ENCODE measurements at regions not wholly inside any gene's neighbourhood (a gene's known extent, or its start where the extent isn't known, plus 50 kb on each side); places are given as distances from the start of the nearest gene placed in this dataset.

GRCh38 chr12:25843976-25844375 lies 114.5 kb upstream of the RASSF8 start:
- H3K27me3 ChIP-seq (replicated peaks in 1 of 7), result no peaks in the 10 kb centered on the region
- WGBS, 5 donors, result 52 to 60% (median 54%) methylated on average over 2 of the region's 2 CpGs
- no peaks in the 10 kb centered on the region for H3K4me1 ChIP-seq
- intact Hi-C loops (cut with DNase I; ENCODE audit: low total_unique reads), result no loop called here
- no peaks in the 10 kb centered on the region for H3K36me3 ChIP-seq
- no peak overlapping the region for H3K4me3 ChIP-seq
- no peaks in the 10 kb centered on the region for H3K9me3 ChIP-seq
- no peak for TF ChIP-seq CTCF (IDR thresholded peaks at IDR 0.05 in 8 of 11, conservative IDR thresholded peaks at IDR 0.05 in 3 of 11)
- no peak for TF ChIP-seq POLR2A (IDR thresholded peaks at IDR 0.05)
- TF ChIP-seq POLR2AphosphoS5 (IDR thresholded peaks at IDR 0.05), result no peak
- H3K27ac ChIP-seq, result no peak overlapping the region
- DNase-seq, result no peak

GRCh38 chr12:25845415-25845814 lies 113.1 kb upstream of the RASSF8 start:
- WGBS, 5 donors, result 84 to 94% (median 93%) methylated on average over 3 of the region's 3 CpGs
- Histone ChIP-seq H3K27ac (no peak overlapping the region), H3K9me3 (no peaks in the 10 kb centered on the region), H3K4me1 (no peaks in the 10 kb centered on the region), H3K27me3 (replicated peaks in 1 of 7) (peaks cover 0 to 6% (median 0%) of the 10 kb centered on the region in 7 donors), H3K4me3 (no peak overlapping the region), H3K36me3 (no peaks in the 10 kb centered on the region)
- DNase-seq, result no peak
- intact Hi-C loops (cut with DNase I; ENCODE audit: low total_unique reads), result no loop called here
- no peak for TF ChIP-seq POLR2A (IDR thresholded peaks at IDR 0.05)
- no peak for TF ChIP-seq CTCF (IDR thresholded peaks at IDR 0.05 in 8 of 11, conservative IDR thresholded peaks at IDR 0.05 in 3 of 11)
- TF ChIP-seq POLR2AphosphoS5 (IDR thresholded peaks at IDR 0.05), result no peak

- H3K9me3 ChIP-seq, result no peaks in the 10 kb centered on the region
- no peak overlapping the region for H3K27ac ChIP-seq
- no peaks in the 10 kb centered on the region for H3K36me3 ChIP-seq
- intact Hi-C loops (cut with DNase I; ENCODE audit: low total_unique reads), result no loop called here
- TF ChIP-seq POLR2AphosphoS5 (IDR thresholded peaks at IDR 0.05), result no peak
- TF ChIP-seq CTCF (IDR thresholded peaks at IDR 0.05 in 8 of 11, conservative IDR thresholded peaks at IDR 0.05 in 3 of 11), result no peak
- no peak for TF ChIP-seq POLR2A (IDR thresholded peaks at IDR 0.05)
- no peak for DNase-seq
- no peaks in the 10 kb centered on the region for H3K4me1 ChIP-seq
- no peak overlapping the region for H3K4me3 ChIP-seq
- peaks cover 0 to 6% (median 0%) of the 10 kb centered on the region in 7 donors for H3K27me3 ChIP-seq (replicated peaks in 1 of 7)
Observed at GRCh38 chr12:25852792-25853191, 105.7 kb upstream of the RASSF8 start.

- no peak for TF ChIP-seq CTCF (IDR thresholded peaks at IDR 0.05 in 8 of 11, conservative IDR thresholded peaks at IDR 0.05 in 3 of 11)
- no peak for TF ChIP-seq POLR2A (IDR thresholded peaks at IDR 0.05)
- TF ChIP-seq POLR2AphosphoS5 (IDR thresholded peaks at IDR 0.05), result no peak
- Histone ChIP-seq H3K36me3 (no peaks in the 10 kb centered on the region), H3K27me3 (replicated peaks in 1 of 7) (peaks cover 0 to 6% (median 0%) of the 10 kb centered on the region in 7 donors), H3K9me3 (no peaks in the 10 kb centered on the region), H3K27ac (no peak overlapping the region), H3K4me1 (no peaks in the 10 kb centered on the region), H3K4me3 (no peak overlapping the region)
- 67 to 78% (median 71%) methylated on average over 4 of the region's 4 CpGs for WGBS, 5 donors
- intact Hi-C loops (cut with DNase I; ENCODE audit: low total_unique reads), result no loop called here
- DNase-seq, result no peak
Observed at GRCh38 chr12:25853316-25854095, 105.0 kb upstream of the RASSF8 start.

Data from spleen (tissue), 11 donors.